ENCODE measurements at regions not wholly inside any gene's neighbourhood (a gene's known extent, or its start where the extent isn't known, plus 50 kb on each side); places are given as distances from the start of the nearest gene placed in this dataset.

DNA sequence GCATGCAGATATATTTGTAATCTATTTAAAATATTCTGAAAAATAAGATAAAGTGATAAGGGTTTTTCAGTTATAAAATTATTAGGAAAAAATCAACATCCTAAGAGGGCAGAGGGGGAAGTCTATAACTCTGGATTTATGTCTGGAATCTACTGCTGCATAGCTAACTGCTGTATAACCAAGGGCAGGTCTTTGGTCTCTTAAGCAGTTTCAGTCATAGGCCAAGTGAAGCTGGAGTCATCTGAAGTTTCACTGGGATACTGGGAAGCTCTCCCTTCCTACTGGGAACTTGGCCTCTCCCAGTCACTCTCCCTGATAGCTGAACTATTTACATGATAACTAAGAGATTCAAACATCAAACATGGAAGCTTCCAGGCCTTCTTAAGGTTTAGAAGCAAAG lies 1409.9 kb upstream of the PCDH7 start:
- Mint-ChIP-seq H3K4me1 (ENCODE audit: low read depth) (no peaks in the 10 kb centered on the region), H3K9me3 (peaks cover 10% of the 10 kb centered on the region), H3K36me3 (ENCODE audit: low read depth) (no peaks in the 10 kb centered on the region), H3K27ac (no peak overlapping the region), H3K4me3 (no peak overlapping the region), H3K27me3 (no peaks in the 10 kb centered on the region)
- no peaks in the 10 kb centered on the region for H3K9me3 ChIP-seq (ENCODE audit: control insufficient read depth in 1 of 2, insufficient read depth in 1 of 2, low read length in 2 of 2)
- CTCF ChIA-PET = no interaction called here
- intact Hi-C loops (cut with DNase I, micrococcal nuclease) = no loop called here
- DNase-seq (no peak), ATAC-seq (ENCODE audit: poor library complexity) (no peak)
- no peaks in the 10 kb centered on the region for H3K27me3 ChIP-seq (ENCODE audit: control insufficient read depth in 1 of 2, insufficient read depth in 2 of 2, low read length in 2 of 2)
- TF ChIP-seq, protein P1, sequence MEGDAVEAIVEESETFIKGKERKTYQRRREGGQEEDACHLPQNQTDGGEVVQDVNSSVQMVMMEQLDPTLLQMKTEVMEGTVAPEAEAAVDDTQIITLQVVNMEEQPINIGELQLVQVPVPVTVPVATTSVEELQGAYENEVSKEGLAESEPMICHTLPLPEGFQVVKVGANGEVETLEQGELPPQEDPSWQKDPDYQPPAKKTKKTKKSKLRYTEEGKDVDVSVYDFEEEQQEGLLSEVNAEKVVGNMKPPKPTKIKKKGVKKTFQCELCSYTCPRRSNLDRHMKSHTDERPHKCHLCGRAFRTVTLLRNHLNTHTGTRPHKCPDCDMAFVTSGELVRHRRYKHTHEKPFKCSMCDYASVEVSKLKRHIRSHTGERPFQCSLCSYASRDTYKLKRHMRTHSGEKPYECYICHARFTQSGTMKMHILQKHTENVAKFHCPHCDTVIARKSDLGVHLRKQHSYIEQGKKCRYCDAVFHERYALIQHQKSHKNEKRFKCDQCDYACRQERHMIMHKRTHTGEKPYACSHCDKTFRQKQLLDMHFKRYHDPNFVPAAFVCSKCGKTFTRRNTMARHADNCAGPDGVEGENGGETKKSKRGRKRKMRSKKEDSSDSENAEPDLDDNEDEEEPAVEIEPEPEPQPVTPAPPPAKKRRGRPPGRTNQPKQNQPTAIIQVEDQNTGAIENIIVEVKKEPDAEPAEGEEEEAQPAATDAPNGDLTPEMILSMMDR (IDR thresholded peaks at IDR 0.05) = no peak
- no peaks in the 10 kb centered on the region for H3K36me3 ChIP-seq (ENCODE audit: insufficient read depth, low read length)
- POLR2A ChIA-PET = no interaction called here
- H3K27ac ChIP-seq (ENCODE audit: low read depth in 1 of 2, low read length in 2 of 2) = no peak overlapping the region
- no peaks in the 10 kb centered on the region for H3K4me1 ChIP-seq (ENCODE audit: insufficient read depth, low read length)
- H3K4me3 ChIP-seq (ENCODE audit: low read length) = no peak overlapping the region

DNA sequence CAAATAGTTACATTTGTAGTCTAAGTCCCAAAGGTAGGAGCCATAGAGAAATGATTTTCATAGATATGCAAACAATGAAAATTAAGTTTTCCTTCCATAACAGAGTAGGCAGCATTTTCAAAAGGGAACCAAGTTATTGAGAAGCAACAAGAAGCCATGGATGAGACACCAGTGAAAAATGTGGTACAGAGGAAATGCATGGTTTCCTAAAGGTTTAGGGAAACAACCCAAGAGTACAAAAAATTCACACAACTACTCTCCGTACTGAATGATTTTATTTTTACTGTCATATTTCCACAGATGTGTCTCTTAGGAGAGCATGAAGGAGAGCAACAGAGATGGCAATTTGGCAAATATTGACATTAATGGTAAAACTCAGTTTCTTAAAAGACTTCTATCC lies 1408.9 kb upstream of the PCDH7 start:
- Histone ChIP-seq H3K27ac (ENCODE audit: low read depth in 1 of 2, low read length in 2 of 2) (no peak overlapping the region), H3K4me1 (ENCODE audit: insufficient read depth, low read length) (no peaks in the 10 kb centered on the region), H3K4me3 (ENCODE audit: low read length) (no peak overlapping the region), H3K27me3 (ENCODE audit: control insufficient read depth in 1 of 2, insufficient read depth in 2 of 2, low read length in 2 of 2) (no peaks in the 10 kb centered on the region), H3K36me3 (ENCODE audit: insufficient read depth, low read length) (no peaks in the 10 kb centered on the region), H3K9me3 (ENCODE audit: control insufficient read depth in 1 of 2, insufficient read depth in 1 of 2, low read length in 2 of 2) (no peaks in the 10 kb centered on the region)
- no peak for ATAC-seq (ENCODE audit: poor library complexity)
- no peaks in the 10 kb centered on the region for H3K4me1 Mint-ChIP-seq (ENCODE audit: low read depth)
- no peak for DNase-seq
- H3K4me3 Mint-ChIP-seq = no peak overlapping the region
- intact Hi-C loops (cut with DNase I, micrococcal nuclease) = no loop called here
- H3K9me3 Mint-ChIP-seq = peaks cover 10% of the 10 kb centered on the region
- TF ChIP-seq, protein P1 (IDR thresholded peaks at IDR 0.05) = no peak
- no peak overlapping the region for H3K27ac Mint-ChIP-seq
- H3K27me3 Mint-ChIP-seq = no peaks in the 10 kb centered on the region
- CTCF ChIA-PET = no interaction called here
- H3K36me3 Mint-ChIP-seq (ENCODE audit: low read depth) = no peaks in the 10 kb centered on the region
- POLR2A ChIA-PET = no interaction called here

DNA sequence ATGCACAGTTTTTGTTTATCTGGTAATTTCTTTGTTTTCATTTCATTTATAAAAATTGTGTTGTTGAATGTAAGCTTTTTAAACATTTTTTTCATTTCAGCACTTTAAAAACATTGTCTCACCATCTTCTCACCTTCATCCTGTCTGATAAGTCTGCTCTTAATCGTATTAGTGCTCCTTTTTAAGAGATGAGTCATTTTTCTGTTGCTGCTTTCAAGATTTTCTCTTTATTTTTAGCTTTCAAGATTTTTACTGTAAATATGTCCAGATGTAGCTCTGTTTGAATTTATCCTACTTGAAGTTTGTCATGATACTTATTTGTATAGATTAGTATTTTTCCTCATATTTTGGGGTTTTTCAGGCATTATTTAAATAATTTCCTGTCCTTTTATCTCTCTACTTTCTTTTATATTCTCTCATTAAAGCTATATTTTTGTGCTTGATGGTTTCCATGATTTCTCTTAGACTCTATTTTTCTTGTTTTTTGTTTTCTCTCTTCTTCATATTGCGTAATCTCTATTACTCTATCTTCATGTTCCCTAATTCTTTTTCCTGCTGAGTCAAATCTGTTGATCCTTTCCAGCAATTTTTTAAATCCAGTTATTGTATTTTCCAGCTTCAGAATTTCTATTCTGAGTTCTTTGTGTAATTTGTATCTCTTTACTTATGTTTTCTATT lies 1400.4 kb upstream of the PCDH7 start:
- TF ChIP-seq, protein P1 (IDR thresholded peaks at IDR 0.05) = no peak
- Mint-ChIP-seq H3K4me3 (no peak overlapping the region), H3K36me3 (ENCODE audit: low read depth) (no peaks in the 10 kb centered on the region), H3K4me1 (ENCODE audit: low read depth) (no peaks in the 10 kb centered on the region), H3K9me3 (peaks cover 6% of the 10 kb centered on the region), H3K27me3 (no peaks in the 10 kb centered on the region), H3K27ac (no peak overlapping the region)
- DNase-seq = no peak
- ChIA-PET POLR2A (no interaction called here), CTCF (interaction anchor here (0.6 kb wide), 1 partner anchor 24 kb away, joined by 5 read pairs; no protein-coding TSS in a partner anchor)
- Histone ChIP-seq H3K27me3 (ENCODE audit: control insufficient read depth in 1 of 2, insufficient read depth in 2 of 2, low read length in 2 of 2) (no peaks in the 10 kb centered on the region), H3K4me3 (ENCODE audit: low read length) (no peak overlapping the region), H3K4me1 (ENCODE audit: insufficient read depth, low read length) (no peaks in the 10 kb centered on the region), H3K36me3 (ENCODE audit: insufficient read depth, low read length) (no peaks in the 10 kb centered on the region), H3K27ac (ENCODE audit: low read depth in 1 of 2, low read length in 2 of 2) (no peak overlapping the region), H3K9me3 (ENCODE audit: control insufficient read depth in 1 of 2, insufficient read depth in 1 of 2, low read length in 2 of 2) (no peaks in the 10 kb centered on the region)
- intact Hi-C loops (cut with DNase I, micrococcal nuclease) = no loop called here
- no peak for ATAC-seq (ENCODE audit: poor library complexity)

Measured in CD4-positive, alpha-beta T cell (primary cell).